NK-92 treated with Interleukin-12 subunit alpha and Interleukin-12 subunit beta, amount 100 ng/mL, for 24 hours (cell line): ENCODE measurements at regions not wholly inside any gene's neighbourhood (a gene's known extent, or its start where the extent isn't known, plus 50 kb on each side); places are given as distances from the start of the nearest gene placed in this dataset.
"Not testable (repeated sequence)": the region's sequence is repeated elsewhere in the genome, so short reads cannot be mapped to it uniquely, and the experiment has no call there.

ENCODE experiments used
- DNase-seq: peaks from one replicate; lab custom pipeline; 2025; lab: John Stamatoyannopoulos, UW

- no peak for DNase-seq
Measured at GRCh38 chr3:39558775-39559306, 91.4 kb downstream of the MOBP start.

- no peak for DNase-seq
Measured at GRCh38 chr3:39559543-39559942, 92.1 kb downstream of the MOBP start.

DNA sequence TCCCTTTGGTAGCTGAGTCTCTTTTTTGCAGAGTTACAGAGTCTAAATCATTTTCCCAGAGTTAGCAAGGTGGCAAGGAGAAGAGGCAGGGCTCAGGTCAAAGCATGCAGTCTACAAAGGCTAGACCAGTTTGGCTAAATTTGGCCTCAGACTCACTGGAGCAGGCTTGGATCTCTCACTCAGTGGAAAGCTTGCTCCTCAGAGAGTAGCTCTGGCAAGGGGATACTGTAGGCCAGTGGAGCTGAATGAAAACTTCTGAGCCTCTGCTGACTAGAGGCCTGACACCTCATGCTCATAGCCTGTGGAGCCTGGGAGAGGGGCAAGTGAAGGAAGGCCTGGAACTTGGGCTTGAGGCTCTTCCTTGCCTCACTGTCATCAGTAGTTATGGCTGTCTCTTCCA is 101.0 kb downstream of the MOBP start:
- DNase-seq = no peak

- no peak for DNase-seq
Measured at GRCh38 chr3:39569095-39569494, 101.6 kb downstream of the MOBP start.

GRCh38 chr3:39573392-39573791 is 105.9 kb downstream of the MOBP start:
- no peak for DNase-seq

DNA sequence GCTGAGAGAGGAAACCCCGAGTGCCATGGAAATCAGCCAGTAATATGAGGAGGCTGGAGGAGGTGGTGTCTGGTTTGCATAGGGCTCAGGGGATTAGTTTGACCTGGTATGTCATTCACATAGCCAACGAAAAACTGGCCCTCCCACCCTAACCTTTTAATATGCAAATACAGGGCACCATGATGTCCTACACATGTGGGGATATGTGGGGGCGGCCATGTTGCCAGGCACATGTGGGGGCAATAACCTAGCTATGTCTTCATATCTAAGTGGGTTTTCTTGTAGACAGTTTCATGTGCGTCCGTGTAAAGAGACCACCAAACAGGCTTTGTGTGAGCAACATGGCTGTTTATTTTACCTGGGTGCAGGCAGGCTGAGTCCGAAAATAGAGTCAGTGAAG is 110.1 kb downstream of the MOBP start:
- no peak for DNase-seq

DNA sequence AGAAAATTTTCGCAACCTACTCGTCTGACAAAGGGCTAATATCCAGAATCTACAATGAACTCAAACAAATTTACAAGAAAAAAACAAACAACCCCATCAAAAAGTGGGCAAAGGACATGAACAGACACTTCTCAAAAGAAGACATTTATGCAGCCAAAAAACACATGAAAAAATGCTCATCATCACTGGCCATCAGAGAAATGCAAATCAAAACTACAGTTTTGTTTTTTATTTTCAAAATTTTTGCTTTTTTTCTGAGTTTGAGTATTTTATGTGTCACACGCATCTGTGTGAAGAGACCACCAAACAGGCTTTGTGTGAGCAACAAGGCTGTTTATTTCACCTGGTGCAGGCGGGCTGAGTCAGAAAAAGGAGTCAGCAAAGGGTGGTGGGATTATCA is 118.7 kb downstream of the MOBP start:
- not testable (repeated sequence) for DNase-seq

DNA sequence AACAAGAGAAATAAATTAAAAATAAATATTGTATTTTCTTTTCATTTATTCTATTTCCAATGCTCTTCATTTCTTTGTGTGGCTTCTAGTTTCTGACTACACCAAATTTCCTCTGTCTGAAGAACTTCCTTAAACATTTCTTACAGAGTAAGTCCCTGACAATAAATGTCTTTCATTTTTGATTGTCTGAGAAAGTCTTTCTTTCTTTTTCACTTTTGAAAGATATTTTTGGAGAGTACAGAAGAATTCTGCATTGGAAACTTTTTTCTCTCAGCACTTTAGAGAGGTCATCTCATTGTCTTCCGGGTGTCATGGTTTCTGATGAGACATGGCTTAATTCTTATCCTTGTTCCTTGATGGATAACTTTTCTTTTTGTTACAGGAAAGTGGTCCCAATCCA is 119.6 kb downstream of the MOBP start:
- DNase-seq = no peak

DNA sequence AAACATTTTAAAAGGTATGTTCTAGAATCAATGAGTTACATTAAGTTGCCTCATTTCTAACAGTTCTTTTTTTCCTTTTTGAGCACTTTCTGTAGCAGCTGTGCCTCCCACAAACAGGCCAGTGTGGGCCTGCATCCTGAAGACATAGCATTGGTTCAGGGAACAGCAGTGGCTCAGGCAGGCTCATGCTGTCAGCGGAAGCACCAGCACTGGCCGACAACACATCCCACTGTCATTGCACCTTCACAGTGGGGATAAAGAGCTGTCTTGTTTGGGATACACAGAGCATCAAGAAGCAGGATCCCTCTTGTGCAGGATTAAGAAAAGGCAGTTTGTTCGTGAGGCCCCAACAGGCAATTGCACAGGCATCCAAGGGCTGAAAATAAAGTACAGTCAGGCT is 123.3 kb downstream of the MOBP start:
- no peak for DNase-seq

DNA sequence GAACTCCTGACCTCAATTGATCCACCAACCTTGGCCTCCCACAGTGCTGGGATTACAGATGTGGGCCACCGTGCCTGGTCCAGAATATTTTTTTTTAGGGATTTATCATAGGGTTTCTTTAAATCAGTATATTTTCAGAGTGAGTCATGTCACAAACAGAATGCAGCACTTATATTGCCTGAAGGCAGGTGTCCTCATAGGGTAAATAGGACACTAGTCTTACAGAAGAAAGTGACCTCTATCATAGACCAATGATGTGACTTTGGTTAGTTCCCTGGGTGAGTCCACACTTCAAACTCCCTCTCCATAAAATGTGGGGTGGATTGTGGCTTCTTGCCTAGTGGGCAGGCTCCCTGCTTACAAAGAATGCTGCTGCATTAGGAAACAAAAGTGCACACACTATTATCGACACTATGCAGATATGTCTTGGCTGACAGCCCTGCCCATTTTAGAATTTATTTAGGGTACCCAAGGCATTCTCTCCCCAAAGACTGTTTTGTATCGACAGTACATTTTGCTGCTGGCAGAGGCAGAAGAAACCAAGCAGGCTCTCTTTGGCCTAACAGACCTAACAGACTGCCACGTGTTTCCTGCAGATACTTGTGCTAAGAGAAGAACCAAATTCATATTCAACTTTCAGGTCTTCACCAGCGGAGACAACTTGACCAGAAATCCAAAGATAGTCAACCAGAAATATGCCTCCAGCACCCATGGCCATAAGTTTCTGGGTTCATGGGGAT is 125.0 kb downstream of the MOBP start:
- DNase-seq = no peak

GRCh38 chr3:39593341-39593740 is 125.9 kb downstream of the MOBP start:
- DNase-seq = no peak

- no peak for DNase-seq
Measured at GRCh38 chr3:39601241-39601640, 133.8 kb downstream of the MOBP start.

DNA sequence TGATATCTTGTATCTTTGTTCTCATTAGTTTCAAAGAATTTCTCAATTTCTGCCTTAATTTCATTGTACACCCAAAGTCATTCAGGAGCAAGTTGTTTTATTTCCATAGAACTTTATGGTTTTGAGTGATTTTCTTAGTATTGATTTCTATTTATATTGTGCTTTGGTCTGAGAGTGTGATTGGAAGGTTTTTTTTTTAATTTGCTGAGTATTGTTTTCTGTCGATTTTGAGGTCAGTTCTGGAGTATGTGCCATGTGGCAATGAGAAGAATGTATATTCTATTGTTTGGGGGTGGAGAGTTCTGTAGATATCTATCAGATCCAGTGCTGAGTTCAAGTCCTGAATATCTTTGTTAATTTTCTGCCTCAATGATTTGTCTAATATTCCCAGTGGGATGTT is 138.4 kb downstream of the MOBP start:
- DNase-seq = no peak

- DNase-seq = no peak
Measured at GRCh38 chr3:39626198-39626597, 158.7 kb downstream of the MOBP start.

- DNase-seq = no peak
Measured at GRCh38 chr3:39631136-39631535, 163.7 kb downstream of the MOBP start.

DNA sequence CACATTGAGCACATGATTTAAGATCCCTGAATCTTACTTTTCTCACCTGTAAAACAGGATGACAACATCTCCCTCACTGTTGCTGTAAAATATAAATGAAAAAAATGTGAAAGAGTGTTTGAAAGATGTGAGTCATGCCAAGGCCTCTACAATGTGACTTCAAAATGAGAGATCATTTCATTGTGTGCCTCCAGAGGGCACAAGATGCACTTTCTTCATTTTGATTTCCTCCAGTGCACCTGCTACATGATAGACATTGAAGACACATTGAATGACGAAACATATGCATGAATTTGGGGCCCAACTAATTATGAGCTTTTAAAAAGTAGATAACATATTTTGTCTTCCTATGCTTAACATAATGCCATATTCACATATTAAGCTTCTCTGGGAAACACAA is 170.3 kb downstream of the MOBP start:
- DNase-seq = no peak

GRCh38 chr3:39638301-39638700 is 170.8 kb downstream of the MOBP start:
- no peak for DNase-seq

DNA sequence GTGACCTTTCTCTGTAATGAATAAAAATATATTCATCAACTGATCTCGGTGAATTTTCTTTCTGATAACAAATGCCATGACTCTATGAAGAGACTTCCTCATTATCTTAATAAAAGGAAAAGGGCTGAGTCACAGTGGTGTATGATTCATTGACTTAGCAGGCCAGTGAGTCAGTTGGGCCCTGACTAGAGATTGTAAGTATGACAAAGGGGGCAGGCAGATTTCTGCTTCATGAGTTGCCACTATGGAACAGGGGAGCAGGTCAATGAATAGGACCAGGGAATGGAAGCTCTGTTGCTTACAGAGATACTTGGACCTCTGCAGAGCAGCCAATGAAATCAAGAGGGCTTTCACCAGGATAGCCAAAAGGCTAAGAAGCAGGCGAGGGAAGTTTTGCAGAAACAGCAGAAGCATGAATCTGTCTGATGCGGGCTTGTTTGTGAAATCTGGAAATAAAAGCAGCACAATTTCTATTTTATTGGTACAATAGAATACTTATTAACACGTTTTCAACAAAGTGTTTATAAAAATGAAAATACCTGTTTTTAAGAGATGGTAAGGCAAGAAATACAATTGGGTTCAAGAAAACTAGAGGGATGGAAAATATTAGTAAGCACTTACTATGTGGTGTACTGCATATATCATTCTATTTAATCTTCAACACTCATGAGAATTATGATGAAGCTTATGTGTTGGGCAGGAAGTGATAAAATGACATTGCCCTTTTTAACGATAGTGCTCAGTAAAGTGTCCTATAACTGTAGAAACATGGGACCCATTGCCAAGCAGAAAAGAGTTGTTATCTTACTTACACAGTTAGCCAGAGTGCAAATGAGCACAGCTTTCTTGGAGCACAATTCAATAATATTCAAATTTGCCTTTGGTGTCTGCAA is 169.8 kb upstream of the MYRIP start:
- DNase-seq = peak; percentile 24

DNA sequence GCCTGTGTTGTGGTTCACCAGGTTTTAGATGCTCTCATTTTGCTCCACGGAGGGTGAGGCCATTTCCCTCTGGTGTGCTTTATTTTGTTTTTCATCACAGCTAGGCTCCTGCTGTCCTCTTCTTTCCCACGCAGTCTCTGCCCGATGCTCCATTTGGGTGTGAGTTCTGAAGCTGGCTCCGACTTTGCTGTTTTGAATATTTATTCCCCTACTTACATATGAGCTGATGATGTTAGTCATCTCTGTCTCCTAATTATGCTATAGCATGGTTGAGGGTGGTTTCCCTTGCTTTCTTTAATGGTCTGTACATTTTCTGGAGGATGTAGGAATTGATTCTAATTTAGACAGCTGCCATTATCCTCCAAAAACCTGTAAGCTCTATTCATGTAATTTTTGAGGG is 168.1 kb upstream of the MYRIP start:
- DNase-seq = no peak

GRCh38 chr3:39644176-39644575 is 165.2 kb upstream of the MYRIP start:
- no peak for DNase-seq

DNA sequence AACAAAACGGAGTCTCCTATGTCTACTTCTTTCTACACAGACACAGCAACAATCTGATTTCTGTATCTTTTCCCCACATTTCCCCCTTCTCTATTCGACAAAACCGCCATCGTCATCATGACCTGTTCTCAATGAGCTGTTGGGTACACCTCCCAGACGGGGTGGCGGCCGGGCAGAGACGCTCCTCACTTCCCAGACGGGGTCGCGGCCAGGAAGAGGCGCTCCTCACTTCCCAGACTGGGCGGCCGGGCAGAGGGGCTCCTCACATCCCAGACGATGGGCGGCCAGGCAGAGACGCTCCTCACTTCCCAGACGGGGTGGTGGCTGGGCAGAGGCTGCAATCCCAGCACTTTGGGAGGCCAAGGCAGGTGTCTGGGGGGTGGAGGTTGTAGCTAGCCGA is 158.2 kb upstream of the MYRIP start:
- DNase-seq = not testable (repeated sequence)

DNA sequence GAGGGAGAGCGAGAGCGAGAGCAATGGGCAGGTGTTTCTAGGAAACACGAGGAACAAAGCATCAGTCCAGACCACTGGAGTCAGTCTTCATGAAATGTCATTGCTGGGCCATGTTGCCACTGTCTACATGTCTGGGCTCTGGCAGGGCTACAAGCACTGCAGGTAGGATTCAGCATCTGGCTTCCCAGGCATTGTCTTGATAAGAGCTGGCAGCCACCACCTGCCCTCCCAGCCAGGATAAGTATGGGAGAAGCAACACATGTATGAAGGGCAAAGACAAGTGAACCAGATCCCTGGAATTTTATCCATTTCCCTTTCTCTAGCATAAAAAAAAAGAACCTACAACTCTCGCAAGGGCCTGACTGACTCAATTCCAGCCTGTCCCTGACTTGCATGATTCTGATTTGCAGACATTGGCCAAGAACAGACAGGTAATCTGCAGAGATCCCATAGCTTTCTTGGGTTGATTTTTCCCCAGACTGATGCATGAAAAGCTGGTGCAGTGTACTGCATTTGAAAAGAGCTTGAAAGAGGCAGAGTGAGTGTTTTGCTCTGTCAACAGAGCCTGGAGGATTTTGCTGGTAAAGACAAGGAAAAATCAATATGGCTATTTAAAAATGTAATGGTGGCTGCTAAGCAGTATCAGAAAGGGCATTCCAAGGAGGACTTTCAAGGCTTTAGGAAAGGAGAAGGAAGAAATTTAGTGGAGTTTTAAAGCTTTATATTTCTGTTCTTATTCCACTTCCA is 157.2 kb upstream of the MYRIP start:
- DNase-seq = no peak
